ENCODE measurements at regions not wholly inside any gene's neighbourhood (a gene's known extent, or its start where the extent isn't known, plus 50 kb on each side); places are given as distances from the start of the nearest gene placed in this dataset.
"Not testable (repeated sequence)": the region's sequence is repeated elsewhere in the genome, so short reads cannot be mapped to it uniquely, and the experiment has no call there.

DNA sequence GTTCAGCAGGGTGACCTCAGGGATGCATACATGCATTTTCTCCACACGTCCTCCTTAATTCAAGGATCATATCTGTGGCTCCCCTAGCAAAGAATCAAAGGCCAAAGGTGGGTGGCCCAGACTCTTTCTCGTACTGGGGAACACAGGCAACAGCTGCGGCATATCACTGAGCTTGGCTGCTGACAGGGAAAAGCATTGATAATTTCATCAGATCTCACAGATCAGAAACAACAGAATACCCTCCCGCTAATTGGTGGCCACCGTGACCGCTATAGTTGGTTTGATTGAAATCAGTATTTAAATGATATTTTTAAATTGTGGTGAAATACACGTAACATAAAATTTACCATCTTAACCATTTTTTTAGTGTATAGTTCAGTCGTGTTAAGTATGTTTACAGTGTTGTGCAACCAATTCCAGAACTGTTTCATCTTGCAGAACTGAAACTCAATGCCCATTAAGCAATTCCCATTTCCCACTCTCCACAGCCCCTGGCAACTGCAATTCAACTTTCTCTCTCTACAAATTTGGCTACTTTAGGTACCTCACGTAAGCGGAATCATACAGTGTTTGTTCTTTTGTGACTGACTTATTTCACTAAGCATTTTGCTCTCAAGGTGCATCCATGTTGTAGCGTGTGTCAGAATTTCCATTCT lies 74.7 kb upstream of the TMEM170B start:
- no peak for DNase-seq

GRCh38 chr6:11460837-11461661 lies 76.5 kb upstream of the TMEM170B start:
- H3K36me3 Mint-ChIP-seq (ENCODE audit: low read depth): no peaks in the 10 kb centered on the region
- DNase-seq: no peak
- H3K27me3 Mint-ChIP-seq: no peaks in the 10 kb centered on the region
- peaks cover 35% of the 10 kb centered on the region for H3K4me1 Mint-ChIP-seq (ENCODE audit: low read depth)
- peaks cover 5% of the 10 kb centered on the region for H3K9me3 Mint-ChIP-seq
- peak overlapping the region; percentile 63 for H3K4me3 Mint-ChIP-seq
- peak overlapping the region; percentile 91 for H3K27ac Mint-ChIP-seq

More for the DNA sequence above, 74.7 kb upstream of the TMEM170B start:
- no peaks in the 10 kb centered on the region for H3K36me3 Mint-ChIP-seq (ENCODE audit: low read depth)
- H3K4me1 Mint-ChIP-seq (ENCODE audit: low read depth): peaks cover 41% of the 10 kb centered on the region
- H3K4me3 Mint-ChIP-seq: no peak overlapping the region
- H3K27me3 Mint-ChIP-seq: no peaks in the 10 kb centered on the region
- H3K27ac Mint-ChIP-seq: no peak overlapping the region
- H3K9me3 Mint-ChIP-seq: no peaks in the 10 kb centered on the region

DNA sequence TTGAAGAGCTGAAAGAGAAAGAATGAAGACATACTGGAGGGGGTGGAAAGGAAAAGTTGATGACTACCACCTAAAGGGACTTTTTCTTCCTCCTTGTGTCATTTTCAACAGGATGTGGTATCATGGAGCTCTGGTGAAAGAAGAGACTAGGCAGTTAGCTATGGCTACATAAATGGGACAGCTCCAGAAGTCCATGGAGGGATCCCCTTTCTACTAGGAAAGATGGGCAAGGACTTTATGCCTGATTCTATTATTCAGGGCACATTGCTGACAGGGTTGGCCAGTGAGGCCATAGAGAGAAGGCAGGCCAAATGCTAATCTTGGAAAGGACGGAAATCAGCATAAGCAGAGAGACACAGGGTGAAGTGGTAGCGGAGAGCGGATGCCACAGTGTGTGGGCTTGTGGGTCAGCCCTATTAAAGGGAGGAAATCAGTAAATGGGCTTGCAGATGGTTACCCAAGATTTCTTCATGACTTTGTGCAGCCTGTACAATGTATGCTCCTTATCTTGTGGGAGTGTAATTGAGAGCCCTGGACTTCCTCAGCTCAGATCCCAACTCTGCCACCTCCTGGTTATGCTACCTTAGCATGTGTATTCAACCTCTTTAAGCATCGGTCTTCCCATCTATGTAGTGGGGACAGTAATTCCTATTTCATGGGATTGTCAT lies 77.4 kb upstream of the TMEM170B start:
- Mint-ChIP-seq H3K4me3 (peak overlapping the region; percentile 63), H3K27ac (peak overlapping the region; percentile 91), H3K4me1 (ENCODE audit: low read depth) (peaks cover 35% of the 10 kb centered on the region), H3K27me3 (no peaks in the 10 kb centered on the region), H3K36me3 (ENCODE audit: low read depth) (no peaks in the 10 kb centered on the region), H3K9me3 (peaks cover 6% of the 10 kb centered on the region)
- DNase-seq: peak; percentile 47

DNA sequence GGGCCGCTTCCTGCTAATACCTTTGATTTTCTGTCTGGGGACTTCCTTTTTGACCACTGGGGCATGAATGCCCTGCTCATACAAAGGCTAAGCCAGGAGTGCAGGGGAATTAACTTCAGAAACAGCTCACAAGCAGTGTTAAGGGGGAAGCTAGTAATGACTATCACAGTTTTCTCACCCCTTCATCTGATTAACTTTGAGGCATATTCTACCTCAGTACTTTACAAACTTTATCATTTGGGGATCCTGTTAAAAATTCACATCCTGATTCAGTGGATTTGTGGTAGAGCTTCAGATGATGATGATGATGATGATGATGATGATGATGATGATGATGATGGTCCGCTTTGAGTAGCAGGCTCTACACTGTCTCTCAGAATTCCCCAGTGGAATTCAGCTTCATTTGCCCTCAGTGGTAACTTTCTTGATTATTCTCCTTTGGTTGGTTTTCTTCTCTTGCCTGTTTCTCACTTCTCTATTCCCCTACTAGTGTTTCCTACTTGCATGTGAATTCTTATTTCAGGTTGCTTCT lies 78.4 kb upstream of the TMEM170B start:
- Mint-ChIP-seq H3K4me1 (ENCODE audit: low read depth) (peaks cover 39% of the 10 kb centered on the region), H3K9me3 (peaks cover 6% of the 10 kb centered on the region), H3K27me3 (peaks cover 4% of the 10 kb centered on the region), H3K27ac (peak overlapping the region; percentile 91), H3K36me3 (ENCODE audit: low read depth) (no peaks in the 10 kb centered on the region), H3K4me3 (peak overlapping the region; percentile 9)
- no peak for DNase-seq

GRCh38 chr6:11458509-11458908 lies 79.0 kb upstream of the TMEM170B start:
- Mint-ChIP-seq H3K27me3 (peaks cover 4% of the 10 kb centered on the region), H3K4me1 (ENCODE audit: low read depth) (peaks cover 39% of the 10 kb centered on the region), H3K27ac (no peak overlapping the region), H3K4me3 (no peak overlapping the region), H3K36me3 (ENCODE audit: low read depth) (no peaks in the 10 kb centered on the region), H3K9me3 (peaks cover 6% of the 10 kb centered on the region)
- no peak for DNase-seq

DNA sequence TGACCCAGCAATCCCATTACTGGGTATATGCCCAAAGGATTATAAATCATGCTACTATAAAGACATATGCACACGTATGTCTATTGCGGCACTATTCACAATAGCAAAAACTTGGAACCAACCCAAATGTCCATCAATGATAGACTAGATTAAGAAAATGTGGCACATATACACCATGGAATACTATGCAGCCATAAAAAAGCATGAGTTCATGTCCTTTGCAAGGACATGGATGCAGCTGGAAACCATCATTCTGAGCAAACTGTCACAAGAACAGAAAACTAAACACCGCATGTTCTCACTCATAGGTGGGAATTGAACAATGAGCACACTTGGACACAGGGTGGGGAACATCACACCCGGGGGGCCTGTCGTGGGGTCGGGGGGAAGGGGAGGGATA lies 80.1 kb upstream of the TMEM170B start:
- H3K4me3 Mint-ChIP-seq; H3K36me3 Mint-ChIP-seq (ENCODE audit: low read depth); H3K27ac Mint-ChIP-seq; H3K9me3 Mint-ChIP-seq; H3K27me3 Mint-ChIP-seq; DNase-seq: not testable (repeated sequence)
- H3K4me1 Mint-ChIP-seq (ENCODE audit: low read depth): peaks cover 39% of the 10 kb centered on the region

DNA sequence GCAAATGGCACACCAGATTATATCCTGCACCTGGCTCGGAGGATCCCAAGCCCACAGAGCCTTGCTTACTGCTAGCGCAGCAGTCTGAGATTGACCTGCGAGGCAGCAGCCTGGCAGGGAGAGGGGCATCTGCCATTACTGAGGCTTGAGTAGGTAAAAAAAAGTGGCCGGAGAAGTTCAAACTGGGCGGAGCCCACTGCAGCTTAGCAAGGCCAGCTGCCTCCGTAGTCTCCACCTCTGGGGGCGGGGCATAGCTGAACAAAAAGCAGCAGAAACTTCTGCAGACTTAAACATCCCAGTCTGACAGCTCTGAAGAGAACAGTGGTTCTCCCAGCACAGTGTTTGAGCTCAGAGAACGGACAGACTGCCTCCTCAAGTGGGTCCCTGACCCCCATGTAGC lies 85.4 kb upstream of the TMEM170B start:
- not testable (repeated sequence) for H3K27me3 Mint-ChIP-seq; H3K9me3 Mint-ChIP-seq; H3K4me3 Mint-ChIP-seq; H3K27ac Mint-ChIP-seq; DNase-seq; H3K36me3 Mint-ChIP-seq (ENCODE audit: low read depth)
- H3K4me1 Mint-ChIP-seq (ENCODE audit: low read depth): peaks cover 20% of the 10 kb centered on the region

- no peak overlapping the region for H3K27ac Mint-ChIP-seq
- H3K27me3 Mint-ChIP-seq: peaks cover 4% of the 10 kb centered on the region
- peaks cover 31% of the 10 kb centered on the region for H3K4me1 Mint-ChIP-seq (ENCODE audit: low read depth)
- H3K36me3 Mint-ChIP-seq (ENCODE audit: low read depth): no peaks in the 10 kb centered on the region
- H3K9me3 Mint-ChIP-seq: peaks cover 2% of the 10 kb centered on the region
- no peak for DNase-seq
- H3K4me3 Mint-ChIP-seq: no peak overlapping the region
These were observed 87.5 kb upstream of the TMEM170B start for GRCh38 chr6:11450037-11450436.

DNA sequence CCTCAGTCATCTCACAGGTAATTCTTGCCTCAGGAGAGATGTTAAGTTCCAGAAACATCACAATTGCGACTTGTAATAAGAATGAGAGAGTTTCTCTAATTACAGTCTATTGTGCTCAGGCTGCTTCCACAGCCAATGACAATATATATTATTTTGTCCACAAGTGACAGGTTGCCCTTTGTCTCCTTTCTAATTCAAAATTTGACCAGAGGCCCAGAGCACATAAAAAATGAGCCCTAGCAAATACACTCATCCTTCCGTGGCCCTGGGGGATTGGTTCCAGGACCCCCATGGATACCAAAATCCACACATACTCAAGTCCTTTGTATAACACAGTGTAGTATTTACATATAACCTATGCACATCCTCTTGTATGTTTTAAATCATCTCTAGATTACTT lies 88.1 kb upstream of the TMEM170B start:
- no peak for DNase-seq
- no peaks in the 10 kb centered on the region for H3K36me3 Mint-ChIP-seq (ENCODE audit: low read depth)
- H3K27me3 Mint-ChIP-seq: peaks cover 2% of the 10 kb centered on the region
- H3K27ac Mint-ChIP-seq: no peak overlapping the region
- peaks cover 35% of the 10 kb centered on the region for H3K4me1 Mint-ChIP-seq (ENCODE audit: low read depth)
- no peak overlapping the region for H3K4me3 Mint-ChIP-seq
- peaks cover 4% of the 10 kb centered on the region for H3K9me3 Mint-ChIP-seq

DNA sequence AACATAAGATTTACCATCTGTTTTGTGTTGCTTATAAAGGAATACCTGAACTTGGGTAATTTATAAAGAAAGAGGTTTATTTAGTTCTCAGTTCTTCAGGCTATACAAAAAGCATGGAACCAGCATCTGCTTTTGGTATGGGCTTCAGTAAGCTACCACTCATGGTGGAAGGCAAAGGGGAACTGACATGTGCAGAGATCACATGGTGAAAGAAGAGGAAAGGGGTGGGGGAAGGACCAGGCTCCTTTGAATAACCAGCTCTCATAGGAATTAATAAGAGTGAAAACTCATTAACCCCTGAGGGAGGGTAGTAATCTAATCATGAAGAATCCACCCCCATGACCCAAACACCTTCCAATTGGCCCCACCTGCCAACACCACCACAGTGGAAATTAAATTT lies 89.5 kb upstream of the TMEM170B start:
- Mint-ChIP-seq H3K36me3 (ENCODE audit: low read depth) (no peaks in the 10 kb centered on the region), H3K27me3 (no peaks in the 10 kb centered on the region), H3K4me1 (ENCODE audit: low read depth) (peaks cover 37% of the 10 kb centered on the region), H3K27ac (no peak overlapping the region), H3K9me3 (peaks cover 8% of the 10 kb centered on the region), H3K4me3 (no peak overlapping the region)
- DNase-seq: no peak

- H3K27me3 Mint-ChIP-seq: no peaks in the 10 kb centered on the region
- H3K4me1 Mint-ChIP-seq (ENCODE audit: low read depth): peaks cover 37% of the 10 kb centered on the region
- H3K4me3 Mint-ChIP-seq: no peak overlapping the region
- peak overlapping the region; percentile 79 for H3K27ac Mint-ChIP-seq
- H3K36me3 Mint-ChIP-seq (ENCODE audit: low read depth): no peaks in the 10 kb centered on the region
- DNase-seq: no peak
- peaks cover 8% of the 10 kb centered on the region for H3K9me3 Mint-ChIP-seq
These were observed 90.3 kb upstream of the TMEM170B start for GRCh38 chr6:11447265-11447664.

GRCh38 chr6:11445146-11445545 lies 92.4 kb upstream of the TMEM170B start:
- H3K27me3 Mint-ChIP-seq: no peaks in the 10 kb centered on the region

GRCh38 chr6:11443125-11443524 lies 94.4 kb upstream of the TMEM170B start:
- H3K9me3 Mint-ChIP-seq; DNase-seq; H3K4me3 Mint-ChIP-seq; H3K36me3 Mint-ChIP-seq (ENCODE audit: low read depth); H3K27me3 Mint-ChIP-seq; H3K27ac Mint-ChIP-seq: not testable (repeated sequence)
- H3K4me1 Mint-ChIP-seq (ENCODE audit: low read depth): peaks cover 40% of the 10 kb centered on the region

More at GRCh38 chr6:11445146-11445545, 92.4 kb upstream of the TMEM170B start:
- DNase-seq: no peak
- no peaks in the 10 kb centered on the region for H3K36me3 Mint-ChIP-seq (ENCODE audit: low read depth)
- H3K4me1 Mint-ChIP-seq (ENCODE audit: low read depth): peaks cover 37% of the 10 kb centered on the region
- H3K27ac Mint-ChIP-seq: no peak overlapping the region
- no peak overlapping the region for H3K4me3 Mint-ChIP-seq
- H3K9me3 Mint-ChIP-seq: peaks cover 8% of the 10 kb centered on the region

GRCh38 chr6:11442495-11442894 lies 95.1 kb upstream of the TMEM170B start:
- Mint-ChIP-seq H3K36me3 (ENCODE audit: low read depth) (no peaks in the 10 kb centered on the region), H3K4me1 (ENCODE audit: low read depth) (peaks cover 36% of the 10 kb centered on the region), H3K4me3 (no peak overlapping the region), H3K9me3 (peaks cover 6% of the 10 kb centered on the region), H3K27me3 (no peaks in the 10 kb centered on the region), H3K27ac (no peak overlapping the region)
- DNase-seq: no peak

Measured in activated T-cell treated with anti-CD3 and anti-CD28 coated beads, Interleukin-2, amount 50 U/mL, for 24 hours (primary cell).